Transverse colon (tissue), 4 donors: ENCODE measurements at regions not wholly inside any gene's neighbourhood (a gene's known extent, or its start where the extent isn't known, plus 50 kb on each side); places are given as distances from the start of the nearest gene placed in this dataset.

Experiments
- CTCF ChIP-seq, 5 experiments: fragments of 200-600 bp in 3 of 5; fragments of 450-650 bp in 2 of 5; sonication (generic) in 3 of 5; IDR thresholded peaks; 1 replicate in 2 of 5; 2 replicates in 3 of 5; pipeline ENCODE4 v1.5.1; 2016 to 2017; ENCODE audit warnings: antibody characterized with exemption in 5 of 5, inconsistent platforms in 3 of 5, mild to moderate bottlenecking in 2 of 5, moderate library complexity in 1 of 5
- EP300 ChIP-seq: sonication (generic); formaldehyde crosslinking; IDR thresholded peaks from one replicate; pipeline ENCODE4 v1.6.1; 2017; ENCODE audit warnings: antibody characterized with exemption, low read depth
- POLR2A ChIP-seq: fragments of 450-650 bp; IDR thresholded peaks from one replicate; pipeline ENCODE4 v1.6.1; 2016; ENCODE audit warnings: antibody characterized with exemption, mild to moderate bottlenecking, moderate library complexity
- POLR2AphosphoS5 ChIP-seq, 3 donors: sonication (generic); formaldehyde crosslinking; IDR thresholded peaks; one replicate each; pipeline ENCODE4 v1.6.1; 2016; ENCODE audit warnings: antibody characterized with exemption in 3 of 3

GRCh38 chr7:46282155-46282554 is 361.1 kb upstream of the IGFBP3 start:
- TF ChIP-seq EP300: no peak
- TF ChIP-seq POLR2A: no peak
- TF ChIP-seq CTCF (IDR thresholded peaks at IDR 0.05): no peak
- no peak for TF ChIP-seq POLR2AphosphoS5 (IDR thresholded peaks at IDR 0.05)
